Stimulated activated CD8-positive, alpha-beta memory T cell treated with anti-CD3 and anti-CD28 coated beads, Interleukin-15, amount 100 ng/mL, for 4 hours (primary cell): ENCODE measurements at regions not wholly inside any gene's neighbourhood (a gene's known extent, or its start where the extent isn't known, plus 50 kb on each side); places are given as distances from the start of the nearest gene placed in this dataset.

ENCODE experiments used
- DNase-seq, 2 donors: peaks; one replicate each; pipeline ENCODE4 v3.0.0-alpha.2; 2020; ENCODE audit warnings: low read depth in 2 of 2

DNA sequence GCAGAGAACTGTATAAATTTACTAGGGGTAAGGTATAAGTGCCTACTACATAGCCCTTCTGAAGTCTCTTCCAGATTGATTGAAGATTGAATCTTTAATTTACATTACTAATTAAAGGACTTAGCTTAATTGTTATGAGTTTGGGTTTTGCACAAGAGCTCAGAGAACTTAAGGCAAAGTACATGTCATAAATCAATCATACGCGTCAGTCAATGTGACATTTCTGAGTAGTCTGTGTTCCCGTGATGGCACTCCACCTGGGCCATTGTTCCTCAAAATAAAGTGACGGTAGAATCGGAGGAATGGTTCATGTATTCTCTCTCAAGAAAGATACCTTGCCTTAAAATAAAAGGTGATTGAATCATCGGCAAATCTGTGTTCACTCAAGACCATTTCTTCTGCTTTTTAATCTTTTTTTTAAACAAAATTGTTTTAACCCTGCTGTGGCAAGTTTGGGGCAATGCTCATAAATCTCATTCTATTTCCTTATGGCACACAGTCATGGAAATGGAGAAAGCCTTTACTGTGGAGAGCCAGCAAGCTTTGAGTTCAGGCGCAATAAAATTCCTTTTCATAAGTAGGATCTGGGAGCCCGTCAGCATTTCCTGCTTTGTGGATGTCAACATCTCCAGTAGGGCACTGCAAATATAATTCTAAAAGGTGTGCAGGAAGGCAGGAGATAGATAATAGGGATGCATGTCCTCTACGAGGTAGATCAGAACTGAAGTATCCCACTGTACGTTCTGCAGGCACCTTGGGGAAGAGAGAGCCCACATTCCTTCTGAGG lies 427.4 kb downstream of the GATA3 start:
- DNase-seq: no peak

DNA sequence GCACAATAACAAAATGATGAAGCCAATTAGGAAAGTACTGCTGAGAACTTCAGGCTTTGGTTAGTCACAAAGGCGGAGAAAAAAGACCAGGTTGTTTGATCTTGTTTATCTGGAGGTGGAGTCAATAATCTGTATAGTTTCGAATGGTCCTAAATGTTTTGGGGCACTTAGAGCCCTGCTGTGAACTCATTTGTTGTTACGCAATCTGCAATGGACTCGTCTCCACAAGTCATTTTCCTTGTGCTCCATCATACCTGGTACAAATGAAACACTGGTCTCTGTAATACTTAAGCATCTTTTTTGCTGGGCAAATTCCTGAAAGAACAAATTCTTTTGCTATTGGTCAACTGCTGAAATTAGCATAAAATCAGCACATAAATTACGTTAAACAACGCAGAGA lies 430.5 kb downstream of the GATA3 start:
- no peak for DNase-seq

DNA sequence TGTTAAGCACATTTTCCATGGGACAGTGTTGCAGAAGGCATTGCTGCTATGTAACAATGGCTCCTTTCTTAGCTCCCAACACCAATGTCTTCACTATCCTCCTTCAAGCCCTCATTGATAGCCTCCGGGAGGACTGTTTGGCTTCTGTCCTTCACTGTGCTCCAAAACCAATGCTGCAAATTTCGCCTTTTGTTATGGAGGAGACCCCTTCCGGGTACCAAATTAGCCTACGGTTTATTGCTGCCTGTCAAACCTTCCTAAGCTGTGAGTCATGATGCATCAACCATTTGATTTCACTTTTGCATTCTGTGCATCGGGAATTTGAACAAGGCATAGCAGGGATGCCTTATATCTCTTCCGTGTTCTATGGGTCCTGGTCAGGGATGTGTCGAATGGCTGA lies 432.9 kb downstream of the GATA3 start:
- DNase-seq: no peak

DNA sequence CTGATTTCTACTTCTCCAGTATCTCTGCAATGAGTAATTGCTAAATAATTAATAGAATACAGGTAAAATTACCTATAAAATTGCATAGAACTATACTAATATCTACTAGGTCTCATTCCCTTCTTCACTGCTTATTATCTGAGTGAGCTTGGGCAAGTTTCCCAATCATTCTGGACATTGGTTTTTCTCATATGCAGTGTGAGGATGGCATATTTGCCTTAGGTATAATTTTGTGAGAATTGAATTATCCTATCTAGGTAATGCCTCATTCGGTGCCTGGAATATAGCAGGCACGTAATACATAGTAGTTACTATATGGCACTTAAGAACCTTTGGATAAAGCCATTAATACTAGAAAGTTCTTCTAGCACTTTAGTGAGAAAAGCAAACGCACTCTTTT lies 434.7 kb downstream of the GATA3 start:
- no peak for DNase-seq

DNA sequence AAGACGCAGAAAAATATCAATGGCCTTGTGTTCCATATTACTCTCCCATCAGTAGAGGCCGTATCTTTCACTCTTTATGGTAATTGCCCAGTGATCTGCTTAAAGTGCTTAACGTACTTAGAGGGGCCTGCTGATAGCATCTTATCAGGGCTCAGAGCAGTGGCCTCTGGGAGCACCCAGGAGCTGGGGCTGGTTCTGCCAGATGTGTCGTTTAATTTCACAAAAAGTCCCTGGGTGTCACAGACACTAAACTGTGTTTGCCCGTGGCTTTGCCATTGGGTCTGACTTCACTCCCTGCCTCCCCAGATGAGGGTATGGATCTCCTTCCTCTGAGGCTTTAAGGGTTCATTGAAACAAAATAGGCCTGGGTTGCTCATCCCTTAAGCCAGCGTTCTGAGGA lies 435.3 kb downstream of the GATA3 start:
- no peak for DNase-seq

DNA sequence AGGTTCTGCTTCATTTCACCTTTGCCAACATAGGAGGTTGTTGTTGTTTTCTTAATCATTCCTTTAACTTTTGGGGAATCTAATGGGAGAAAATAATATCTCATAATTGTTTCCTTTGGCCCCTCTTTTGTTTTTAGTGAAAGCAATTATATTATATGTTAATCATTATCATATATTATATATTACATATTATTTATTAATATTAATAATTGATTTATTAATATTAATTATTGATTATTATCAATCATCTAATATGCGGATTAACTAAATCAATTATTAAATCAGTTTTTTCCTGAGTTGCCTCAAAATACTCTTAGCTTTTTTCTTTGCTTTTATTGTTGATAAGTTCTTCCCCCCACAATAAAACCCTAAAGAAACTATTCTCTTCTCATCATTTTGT lies 443.8 kb downstream of the GATA3 start:
- DNase-seq: no peak

DNA sequence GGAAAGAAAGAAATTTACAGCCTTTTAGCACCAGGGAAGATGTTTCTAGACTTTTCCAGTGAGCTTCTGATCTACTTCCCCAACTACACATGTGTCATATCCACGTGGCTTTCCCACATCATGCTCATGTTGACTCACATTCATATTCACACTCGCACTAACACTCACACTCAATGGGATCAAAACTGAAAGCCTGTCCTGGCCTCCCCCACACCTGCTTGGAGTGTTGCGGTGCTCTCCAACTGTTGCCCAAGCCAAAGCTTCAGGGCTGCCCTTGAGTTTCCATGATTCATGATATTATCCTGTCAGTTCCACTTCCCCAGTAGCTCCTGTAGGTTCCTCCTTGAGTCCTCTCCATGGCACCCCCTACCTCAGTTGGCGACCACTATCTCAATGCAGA lies 444.4 kb downstream of the GATA3 start:
- DNase-seq: no peak

DNA sequence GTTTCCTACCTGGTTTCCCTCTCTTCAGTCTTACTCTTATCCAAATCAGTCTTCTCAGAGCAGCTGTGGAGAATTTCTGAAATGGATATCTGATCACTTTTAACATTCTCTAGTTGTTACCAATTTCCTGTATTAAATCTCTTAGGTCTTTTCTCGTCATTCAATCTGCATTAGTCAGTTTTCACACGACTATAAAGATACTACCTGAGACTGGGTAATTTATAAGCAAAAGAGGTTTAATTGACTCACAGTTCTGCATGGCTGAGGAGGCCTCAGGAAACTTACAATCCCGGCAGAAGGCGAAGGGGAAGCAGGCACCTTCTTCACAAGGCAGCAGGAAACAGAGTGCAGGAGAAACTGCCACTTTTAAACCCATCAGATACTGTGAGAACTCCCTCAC lies 444.8 kb downstream of the GATA3 start:
- no peak for DNase-seq

DNA sequence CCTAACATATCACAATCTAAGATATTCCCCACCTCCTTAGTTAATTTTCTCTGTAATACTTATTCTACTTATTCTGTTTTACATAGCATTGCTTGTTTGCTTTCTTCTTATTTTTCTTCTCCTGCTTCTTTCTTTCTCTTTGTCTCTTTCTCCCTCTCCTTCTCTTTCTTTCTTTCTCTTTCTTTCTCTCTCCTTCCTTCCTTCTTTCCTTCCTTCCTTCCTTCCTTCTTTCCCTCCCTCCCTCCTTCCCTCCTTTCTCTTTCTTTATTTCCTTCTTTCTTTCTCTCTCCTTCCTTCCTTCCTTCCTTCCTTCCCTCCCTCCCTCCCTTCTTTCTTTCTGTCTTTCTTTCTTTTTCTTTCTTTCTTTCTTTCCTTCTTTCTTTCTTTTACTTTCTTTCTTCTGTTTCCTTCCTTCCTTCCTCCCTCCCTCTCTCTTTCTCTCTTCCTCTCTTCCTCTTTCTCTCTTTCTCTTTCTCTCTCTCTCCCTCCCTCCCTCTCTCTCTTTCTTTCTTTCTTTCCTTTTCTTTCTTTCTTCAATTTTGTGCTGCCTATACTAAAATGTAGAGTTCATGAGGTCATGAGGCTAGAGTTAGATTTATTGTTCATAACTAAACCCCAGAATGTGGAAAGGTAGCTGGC lies 445.4 kb downstream of the GATA3 start:
- no peak for DNase-seq

DNA sequence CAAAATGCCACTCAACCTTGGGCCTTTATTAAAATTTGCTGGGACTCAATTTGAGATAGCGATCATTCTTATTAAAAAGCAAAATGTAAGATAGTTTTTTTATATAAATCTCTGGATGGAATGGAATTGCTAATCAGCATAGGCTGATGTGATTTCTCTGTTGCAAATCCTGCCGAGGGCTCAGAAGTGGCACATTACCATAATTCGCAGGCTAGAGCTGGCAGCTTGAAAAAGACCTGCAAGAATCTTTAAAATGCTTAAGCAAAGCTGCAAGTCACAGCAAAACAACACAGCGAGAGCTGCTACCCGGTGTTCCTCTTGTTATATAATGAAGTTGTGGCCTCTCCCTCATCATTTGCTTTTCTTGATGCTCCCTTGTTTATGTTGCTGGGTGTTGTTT lies 448.1 kb downstream of the GATA3 start:
- DNase-seq: no peak

DNA sequence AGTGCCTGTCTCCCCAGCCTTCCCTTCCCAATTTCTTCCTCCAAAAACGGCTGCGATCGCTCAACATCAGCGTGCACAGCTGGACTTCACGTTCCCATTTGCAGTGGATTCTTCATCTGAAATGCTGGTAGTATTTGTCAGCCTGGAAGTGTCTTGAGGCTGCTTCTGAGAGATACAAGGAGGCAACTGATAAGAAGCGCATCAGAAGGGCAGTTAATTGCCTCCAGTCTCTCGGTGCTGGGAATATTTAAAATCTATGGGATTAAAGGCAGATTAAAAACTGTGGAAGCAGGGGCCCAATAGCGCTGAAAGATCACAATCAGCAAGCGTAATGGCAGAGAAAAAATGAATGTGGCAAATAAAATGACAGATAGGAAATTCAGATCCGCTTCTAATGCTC lies 450.0 kb downstream of the GATA3 start:
- DNase-seq: no peak

DNA sequence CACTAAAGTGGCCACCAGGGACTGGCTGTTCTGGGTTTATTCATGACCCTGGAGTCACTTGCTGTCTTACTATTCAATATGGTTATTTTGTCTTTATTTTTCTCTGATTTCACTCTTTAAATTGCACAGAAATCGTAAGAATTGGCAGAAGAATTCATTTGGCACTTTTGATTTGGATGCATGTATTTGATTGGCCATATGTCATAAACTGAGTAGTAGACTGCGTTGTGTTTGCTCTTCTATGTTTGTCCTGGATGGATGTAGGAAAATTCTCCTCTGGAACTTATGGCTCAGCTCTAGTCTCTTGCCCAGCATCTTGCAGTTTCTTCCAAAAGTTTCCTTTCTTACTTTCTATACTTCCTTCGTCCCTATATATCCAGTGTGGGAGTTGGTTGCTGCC lies 452.7 kb downstream of the GATA3 start:
- DNase-seq: no peak

DNA sequence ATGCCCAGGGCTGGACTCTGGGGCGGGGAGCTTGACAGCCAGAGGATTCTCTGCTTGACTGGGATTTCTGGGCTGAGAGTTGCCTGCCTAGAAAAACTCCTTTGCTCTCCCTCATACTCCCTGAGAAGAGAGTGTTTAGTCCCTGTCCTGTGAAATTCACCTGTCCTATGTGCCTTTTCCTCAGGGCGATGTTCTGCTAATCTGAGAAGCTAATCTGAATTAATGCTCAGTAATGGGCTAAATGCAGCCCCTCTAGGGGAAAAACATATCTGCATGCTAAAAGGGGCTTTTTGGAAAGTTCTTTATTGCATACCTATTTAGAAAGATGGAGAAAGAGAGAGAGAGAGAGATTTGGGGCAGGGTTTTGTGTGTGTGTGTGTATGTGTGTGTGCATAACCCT lies 454.4 kb downstream of the GATA3 start:
- DNase-seq: no peak

DNA sequence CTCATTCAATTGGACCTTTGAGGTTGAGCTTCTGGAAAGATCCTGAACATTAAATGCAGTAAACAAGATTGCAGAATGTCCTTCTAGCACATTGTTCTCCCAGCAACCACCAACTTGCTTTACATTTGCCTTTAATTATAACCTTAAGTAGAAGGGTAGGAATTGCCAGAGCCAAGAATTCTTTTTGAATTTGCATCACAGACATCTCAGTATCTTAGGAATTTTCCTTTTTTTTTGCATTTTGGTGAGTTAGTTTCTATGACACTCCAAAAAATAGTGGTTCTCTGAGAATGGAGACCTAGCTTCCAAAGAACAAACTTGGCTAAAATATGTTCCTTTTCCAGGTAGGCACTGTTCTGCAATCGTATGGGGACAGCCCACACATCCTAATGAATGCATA lies 456.0 kb downstream of the GATA3 start:
- no peak for DNase-seq

DNA sequence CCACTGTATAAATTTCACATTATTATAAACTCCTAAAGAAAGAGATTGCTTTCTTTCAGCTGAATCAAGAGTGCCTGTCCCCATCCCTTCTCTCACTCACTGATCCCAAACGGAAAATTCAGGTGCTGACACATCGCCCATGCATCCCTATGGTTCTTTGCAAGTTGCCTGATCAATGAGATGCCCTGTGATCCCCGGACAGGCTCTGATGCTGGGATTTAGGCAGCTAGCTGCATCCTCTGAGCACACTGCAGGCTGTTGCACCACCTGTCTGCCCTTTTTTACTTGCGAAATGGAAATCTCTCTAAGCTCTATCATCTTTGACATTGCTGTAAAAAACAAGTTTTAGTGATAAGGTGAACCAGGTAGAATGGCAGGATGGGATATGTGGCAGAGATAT lies 456.5 kb downstream of the GATA3 start:
- DNase-seq: no peak

DNA sequence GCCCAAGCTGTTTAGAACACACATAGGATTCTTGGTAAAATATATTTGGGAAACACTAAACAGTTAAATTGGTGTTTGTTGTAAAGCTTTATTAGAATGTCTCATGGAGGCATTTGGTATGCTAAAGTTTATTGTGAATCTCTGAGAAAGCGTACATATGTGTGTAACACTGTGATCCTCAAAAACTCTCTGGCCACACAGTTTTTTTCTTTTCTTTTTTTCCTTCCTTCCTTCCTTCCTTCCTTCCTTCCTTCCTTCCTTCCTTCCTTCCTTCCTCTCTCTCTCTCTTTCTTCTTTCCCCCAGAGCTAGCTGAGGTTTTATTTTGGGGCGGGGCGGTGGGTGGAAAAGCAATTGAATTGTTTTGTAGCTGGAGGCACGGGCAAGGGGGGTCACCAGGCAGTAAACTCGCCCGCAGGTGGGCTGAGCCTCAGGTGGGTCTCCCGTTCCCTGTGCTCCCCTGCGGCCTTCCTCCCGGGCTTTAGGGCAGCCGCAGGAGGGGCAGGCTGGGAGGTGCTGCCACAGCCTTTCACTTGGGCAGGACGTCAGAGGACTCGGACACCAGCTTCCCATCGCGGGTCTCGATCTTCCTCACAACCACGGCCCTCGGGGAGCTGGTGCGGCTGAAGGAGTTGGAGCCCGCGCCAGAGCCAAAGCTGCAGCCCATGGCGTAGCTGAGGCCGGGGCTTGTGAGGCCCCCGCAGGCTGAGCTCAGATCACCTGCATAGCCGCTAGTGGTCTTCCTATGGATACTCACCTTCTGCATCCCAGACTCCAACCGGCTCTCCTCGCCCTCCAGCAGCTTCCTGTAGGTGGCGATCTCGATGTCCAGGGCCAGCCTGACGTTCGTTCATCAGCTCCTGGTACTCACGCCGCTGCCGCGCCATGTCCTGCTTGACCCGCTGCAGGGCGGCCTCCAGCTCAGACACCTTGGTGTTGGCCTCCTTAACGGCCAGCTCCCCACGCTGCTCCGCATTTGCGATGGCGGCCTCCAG lies 459.0 kb downstream of the GATA3 start:
- DNase-seq: no peak

DNA sequence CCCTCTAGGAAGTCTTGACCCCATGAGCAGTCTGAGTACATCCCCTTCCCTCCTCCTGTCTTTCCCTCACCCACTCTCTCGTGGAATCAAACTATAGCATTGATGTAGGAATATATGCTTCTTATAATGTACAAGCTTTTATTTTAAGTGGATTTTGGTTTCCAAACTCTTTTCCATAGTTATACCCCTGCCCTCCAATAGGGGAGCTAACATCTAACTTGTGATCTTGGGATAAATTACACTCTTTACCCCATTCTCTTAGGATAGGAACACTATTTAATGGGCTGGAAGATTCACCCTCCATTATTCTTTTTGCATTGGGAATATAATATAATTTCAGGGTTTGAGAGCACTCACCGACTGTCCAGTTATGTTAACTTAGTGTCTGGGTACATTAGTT lies 465.9 kb downstream of the GATA3 start:
- DNase-seq: no peak

DNA sequence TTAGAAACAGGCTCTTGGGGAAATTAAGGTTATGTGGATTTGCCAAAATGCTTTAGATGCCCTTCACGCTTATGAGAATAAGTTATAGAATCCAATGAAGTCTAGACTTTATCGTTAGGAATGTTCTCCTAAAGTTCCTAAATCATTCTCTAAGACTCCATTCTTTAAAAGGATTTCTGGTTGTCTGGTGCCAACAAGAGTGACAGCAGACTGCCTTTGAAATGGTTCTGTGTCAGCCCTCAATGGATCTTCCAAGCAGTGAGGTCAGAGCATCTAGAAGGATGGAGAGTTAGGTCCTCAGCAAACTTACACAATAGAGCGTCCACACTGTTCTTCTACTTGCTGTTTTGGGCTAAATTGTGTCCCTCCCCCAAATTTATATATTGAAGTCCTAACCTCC lies 473.3 kb downstream of the GATA3 start:
- no peak for DNase-seq

DNA sequence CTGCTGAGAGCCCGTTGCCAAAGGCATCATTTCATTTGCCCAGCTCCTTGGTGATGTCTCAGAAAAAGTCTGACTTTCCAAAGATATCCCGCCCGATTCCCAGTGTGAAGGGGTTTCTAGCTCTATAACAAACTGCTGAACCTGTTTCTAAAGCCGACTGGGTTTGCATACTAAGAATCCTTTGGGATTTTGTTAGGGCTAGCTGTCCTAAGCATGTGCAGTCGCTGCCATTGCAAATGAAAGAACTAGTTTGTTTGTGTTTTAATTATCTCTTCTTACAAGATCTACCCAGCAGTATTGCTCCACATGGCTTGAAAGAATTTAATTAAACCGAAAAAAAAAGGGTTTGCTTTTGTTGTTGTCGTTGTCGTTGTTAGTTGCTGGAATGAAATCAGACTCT lies 476.6 kb downstream of the GATA3 start:
- no peak for DNase-seq

DNA sequence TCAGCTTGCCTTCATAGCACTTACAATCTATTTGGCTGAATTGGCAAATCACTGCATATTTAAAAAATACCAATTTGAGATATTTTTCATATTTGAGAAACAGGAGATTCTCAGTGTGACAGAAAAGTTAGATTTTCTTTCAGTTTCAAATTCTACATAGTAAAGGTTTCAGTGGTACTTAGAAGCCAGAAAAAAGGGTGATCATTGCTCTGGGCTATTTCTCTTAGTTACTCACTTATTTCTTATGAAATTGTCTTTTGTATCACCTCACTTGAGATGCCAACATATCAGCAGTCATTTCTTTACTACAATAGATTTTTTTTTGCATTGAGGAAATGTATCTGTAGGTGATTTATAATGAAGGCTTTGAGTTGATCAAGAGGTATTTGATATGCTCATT lies 478.2 kb downstream of the GATA3 start:
- DNase-seq: no peak

DNA sequence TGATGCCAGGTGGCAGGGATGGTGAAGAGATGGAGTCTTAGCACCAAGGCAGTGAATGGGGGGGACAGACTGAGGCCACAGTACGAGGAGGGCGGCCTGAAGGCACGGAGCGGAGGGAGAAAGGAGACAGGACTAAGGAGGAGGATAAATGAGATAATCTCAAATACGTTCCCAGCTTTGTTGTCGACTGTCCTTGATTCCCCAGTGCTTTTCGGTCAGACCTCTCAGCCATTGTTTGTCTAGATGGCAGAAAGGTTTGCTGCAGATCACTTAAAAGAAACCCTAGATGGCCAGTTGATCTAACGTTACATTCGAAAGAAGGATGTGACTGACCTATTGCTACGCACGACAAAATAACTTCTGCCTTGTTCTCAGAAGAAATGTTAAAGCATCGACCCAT lies 479.0 kb downstream of the GATA3 start:
- DNase-seq: no peak

DNA sequence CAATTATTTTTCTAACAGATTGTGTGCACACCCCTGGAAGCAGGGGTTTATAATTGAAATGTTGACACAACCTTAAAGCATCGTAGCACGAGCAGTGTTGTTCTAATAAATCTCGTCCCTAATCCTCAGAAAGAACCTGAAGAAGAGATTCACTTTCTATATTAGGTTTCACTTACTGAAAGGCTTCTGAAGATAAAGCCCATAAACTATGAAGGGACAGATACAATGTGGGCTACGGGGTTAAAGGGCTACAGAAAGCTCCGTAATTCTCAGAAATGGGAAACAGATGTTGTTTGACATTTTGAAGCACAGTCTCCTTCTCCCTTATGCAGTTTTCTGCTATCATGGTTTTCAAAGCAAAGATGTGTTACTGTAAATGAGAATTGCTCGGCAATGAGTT lies 479.6 kb downstream of the GATA3 start:
- DNase-seq: no peak

DNA sequence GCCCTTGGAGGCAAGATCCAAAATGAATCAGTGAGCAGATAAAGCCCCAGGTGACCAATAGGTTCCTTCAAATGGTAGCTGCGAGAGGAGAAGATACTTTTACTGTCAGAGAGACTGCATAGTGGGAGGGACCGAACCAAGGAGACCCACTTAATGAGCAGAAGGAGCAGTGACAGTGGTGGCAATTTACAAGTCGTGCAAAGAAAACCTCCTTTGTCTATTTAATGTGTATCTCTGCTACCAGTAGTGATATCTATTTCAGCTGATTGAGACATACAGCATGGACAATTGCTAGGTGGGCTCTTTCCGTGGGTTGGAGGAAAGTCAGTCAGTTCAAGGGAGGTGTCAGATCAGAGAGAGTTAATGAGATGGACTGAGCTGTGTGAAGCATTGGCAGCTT lies 480.4 kb downstream of the GATA3 start:
- DNase-seq: no peak
